GM23248 (cell line): ENCODE measurements at regions not wholly inside any gene's neighbourhood (a gene's known extent, or its start where the extent isn't known, plus 50 kb on each side); places are given as distances from the start of the nearest gene placed in this dataset.

Experiments used
- DNase-seq: peaks from one replicate; pipeline ENCODE4 v3.0.0-alpha.2; 2015
- H2AFZ ChIP-seq: fragments of 200-600 bp; sonication (generic); 2 replicates; pipeline ENCODE4 v1.6.1; 2016; ENCODE audit warnings: antibody characterized with exemption
- H3F3A ChIP-seq: fragments of 200-600 bp; sonication (generic); 2 replicates; pipeline ENCODE4 v1.6.1; 2016; ENCODE audit warnings: mild to moderate bottlenecking, antibody characterized with exemption, mixed run types; ENCODE audit not compliant: insufficient read depth
- H3K27ac ChIP-seq: fragments of 200-600 bp; sonication (generic); 2 replicates; pipeline ENCODE4 v1.5.1; 2016; ENCODE audit warnings: mild to moderate bottlenecking
- H3K27me3 ChIP-seq: fragments of 200-600 bp; sonication (generic); replicated peaks from 2 replicates; pipeline ENCODE4 v1.6.1; 2016; ENCODE audit warnings: mild to moderate bottlenecking; ENCODE audit not compliant: insufficient read depth
- H3K36me3 ChIP-seq: fragments of 200-600 bp; sonication (generic); 2 replicates; pipeline ENCODE4 v1.6.1; 2016; ENCODE audit warnings: low read depth, mild to moderate bottlenecking
- H3K4me1 ChIP-seq: fragments of 200-600 bp; sonication (generic); 2 replicates; pipeline ENCODE4 v1.6.1; 2016; ENCODE audit warnings: mild to moderate bottlenecking; ENCODE audit not compliant: insufficient read depth
- H3K4me2 ChIP-seq: fragments of 200-600 bp; sonication (generic); one replicate; pipeline ENCODE4 v1.6.1; 2016; ENCODE audit warnings: mild to moderate bottlenecking; ENCODE audit not compliant: unreplicated experiment
- H3K4me3 ChIP-seq: fragments of 200-600 bp; sonication (generic); 2 replicates; pipeline ENCODE4 v1.5.1; 2016; ENCODE audit warnings: mild to moderate bottlenecking
- H3K79me2 ChIP-seq: fragments of 200-600 bp; sonication (generic); 2 replicates; pipeline ENCODE4 v1.6.1; 2016; ENCODE audit warnings: mild to moderate bottlenecking; ENCODE audit not compliant: insufficient read depth
- H3K9ac ChIP-seq: fragments of 200-600 bp; sonication (generic); 2 replicates; pipeline ENCODE4 v1.6.1; 2016; ENCODE audit warnings: mild to moderate bottlenecking
- H3K9me2 ChIP-seq: fragments of 200-600 bp; sonication (generic); 2 replicates; pipeline ENCODE4 v1.6.1; 2016; ENCODE audit warnings: mixed run types, mild to moderate bottlenecking, moderate library complexity; ENCODE audit not compliant: insufficient read depth
- H3K9me3 ChIP-seq: fragments of 200-600 bp; sonication (generic); one replicate; pipeline ENCODE4 v1.6.1; 2017; ENCODE audit warnings: low read depth
- H4K20me1 ChIP-seq: fragments of 200-600 bp; sonication (generic); 2 replicates; pipeline ENCODE4 v1.6.0; 2016; ENCODE audit not compliant: insufficient read depth
- EZH2 ChIP-seq: fragments of 200-600 bp; sonication (generic); IDR thresholded peaks from 2 replicates; pipeline ENCODE4 v1.6.1; 2018; ENCODE audit warnings: antibody characterized with exemption, mild to moderate bottlenecking; ENCODE audit not compliant: insufficient read depth, poor library complexity, severe bottlenecking
- EZH2phosphoT487 ChIP-seq: fragments of 200-600 bp; sonication (generic); IDR thresholded peaks from 2 replicates; pipeline ENCODE4 v1.6.1; 2018; ENCODE audit warnings: antibody characterized with exemption, moderate library complexity, mild to moderate bottlenecking, low read depth; ENCODE audit not compliant: insufficient read depth
- WGBS, 2 experiments: methylation state at CpG; one replicate each; pipeline ENCODE4 v1.1.6; 2015 to 2017; ENCODE audit warnings: low lambda C conversion rate in 2 of 2, low coverage in 1 of 2; ENCODE audit errors: missing lambda C conversion rate in 2 of 2; 5-methylcytosine and 5-hydroxymethylcytosine counted together
- in situ Hi-C: fragments of 300-500 bp; cut with MboI; formaldehyde crosslinking; loops from 2 replicates; pipeline ENCODE4 v1.15.0; 2020

DNA sequence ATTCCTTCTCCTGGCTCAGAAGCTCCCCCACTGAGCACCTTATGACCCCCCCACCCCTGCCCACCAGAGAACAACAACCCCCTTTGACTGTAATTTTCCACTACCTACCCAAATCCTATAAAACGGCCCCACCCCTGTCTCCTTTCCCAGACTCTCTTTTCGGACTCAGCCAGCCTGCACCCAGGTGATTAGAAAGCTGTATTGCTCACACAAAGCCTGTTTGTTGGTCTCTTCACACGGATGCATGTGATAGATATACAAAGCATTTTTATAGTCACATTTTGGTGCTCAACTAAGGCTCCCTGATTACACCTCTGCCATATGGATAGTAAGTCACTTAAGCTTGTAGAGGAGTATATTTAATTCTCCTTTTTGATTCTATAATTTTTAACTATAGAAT, 985.8 kb downstream of the REEP3 start:
- Histone ChIP-seq H2AFZ (no peak overlapping the region), H3K79me2 (no peaks in the 10 kb centered on the region), H3K36me3 (no peaks in the 10 kb centered on the region), H3K9me3 (no peaks in the 10 kb centered on the region), H3K27ac (no peak overlapping the region), H3K4me1 (no peaks in the 10 kb centered on the region), H4K20me1 (no peaks in the 10 kb centered on the region), H3K4me2 (no peak overlapping the region), H3K9ac (no peak overlapping the region), H3K27me3 (no peaks in the 10 kb centered on the region), H3F3A (no peaks in the 10 kb centered on the region), H3K9me2 (no peaks in the 10 kb centered on the region), H3K4me3 (no peak overlapping the region)
- in situ Hi-C loops: no loop called here
- 4% methylated on average over 3 of the region's 3 CpGs for WGBS, 2 experiments
- no peak for TF ChIP-seq EZH2phosphoT487
- TF ChIP-seq EZH2: no peak
- DNase-seq: no peak

DNA sequence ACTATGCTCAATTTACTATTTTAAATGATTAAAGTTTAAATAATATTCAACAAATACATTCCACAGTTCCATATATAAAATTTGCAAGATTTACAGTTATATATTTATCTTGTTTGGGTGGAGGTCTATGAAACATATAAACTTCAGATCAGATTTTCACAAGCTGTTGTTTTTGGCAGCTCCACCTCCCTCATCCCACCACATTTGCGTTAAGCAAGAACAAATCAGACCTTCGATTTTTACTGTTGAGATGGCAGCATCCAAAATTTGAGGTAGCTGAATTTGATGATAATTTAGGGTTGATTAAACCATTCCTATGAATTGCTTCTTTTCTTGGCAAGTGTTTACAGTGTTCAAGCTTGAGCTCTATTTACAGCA, 986.4 kb downstream of the REEP3 start:
- in situ Hi-C loops: no loop called here
- Histone ChIP-seq H4K20me1 (no peaks in the 10 kb centered on the region), H3K79me2 (no peaks in the 10 kb centered on the region), H3K36me3 (no peaks in the 10 kb centered on the region), H3K4me1 (no peaks in the 10 kb centered on the region), H3K9me3 (no peaks in the 10 kb centered on the region), H3F3A (no peaks in the 10 kb centered on the region), H3K9me2 (no peaks in the 10 kb centered on the region), H2AFZ (no peak overlapping the region), H3K27ac (no peak overlapping the region), H3K4me2 (no peak overlapping the region), H3K27me3 (no peaks in the 10 kb centered on the region), H3K4me3 (no peak overlapping the region), H3K9ac (no peak overlapping the region)
- no peak for DNase-seq
- 3 to 11% methylated on average over 2 of the region's 2 CpGs for WGBS, 2 experiments
- TF ChIP-seq EZH2: no peak
- TF ChIP-seq EZH2phosphoT487: no peak

DNA sequence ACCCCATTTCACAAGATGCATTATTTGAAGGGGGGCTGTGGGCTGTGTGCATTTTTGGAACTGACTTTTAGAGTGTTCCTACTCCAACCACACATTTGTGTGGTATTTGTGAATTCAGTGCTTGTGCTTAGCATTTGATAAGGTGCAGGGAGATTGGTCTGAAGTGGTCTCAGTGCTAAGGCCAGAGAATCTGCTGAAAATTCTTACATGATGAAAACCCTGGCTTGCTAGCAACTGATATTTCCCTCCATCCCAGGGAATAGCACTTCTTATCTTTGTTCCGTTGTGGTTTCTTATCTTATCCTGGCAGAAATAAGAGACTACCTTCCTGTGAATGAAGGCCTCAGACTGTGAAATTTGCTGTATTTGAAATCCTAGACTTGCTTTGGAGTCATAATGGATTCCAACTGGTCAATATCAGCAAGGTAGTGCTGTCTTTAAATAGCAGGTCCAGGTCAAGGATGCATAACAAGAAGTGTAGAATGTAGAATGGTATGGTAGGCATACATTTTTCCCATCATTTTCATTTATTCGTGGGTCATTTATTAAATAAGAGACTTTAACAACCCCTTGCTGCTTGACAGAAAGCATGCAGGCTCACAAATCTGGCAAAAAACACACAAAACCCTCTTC, 986.9 kb downstream of the REEP3 start:
- H3K36me3 ChIP-seq: no peaks in the 10 kb centered on the region
- H3K4me1 ChIP-seq: no peaks in the 10 kb centered on the region
- H3F3A ChIP-seq: no peaks in the 10 kb centered on the region
- in situ Hi-C loops: no loop called here
- H3K4me3 ChIP-seq: no peak overlapping the region
- H3K27ac ChIP-seq: no peak overlapping the region
- TF ChIP-seq EZH2phosphoT487 (no peak), EZH2 (no peak)
- DNase-seq: no peak
- no peak overlapping the region for H3K4me2 ChIP-seq
- H2AFZ ChIP-seq: no peak overlapping the region
- no peaks in the 10 kb centered on the region for H3K79me2 ChIP-seq
- no peaks in the 10 kb centered on the region for H3K9me2 ChIP-seq
- H3K27me3 ChIP-seq: no peaks in the 10 kb centered on the region
- no peaks in the 10 kb centered on the region for H3K9me3 ChIP-seq
- 9 to 15% methylated on average over 2 of the region's 2 CpGs for WGBS, 2 experiments
- H4K20me1 ChIP-seq: no peaks in the 10 kb centered on the region
- H3K9ac ChIP-seq: no peak overlapping the region

DNA sequence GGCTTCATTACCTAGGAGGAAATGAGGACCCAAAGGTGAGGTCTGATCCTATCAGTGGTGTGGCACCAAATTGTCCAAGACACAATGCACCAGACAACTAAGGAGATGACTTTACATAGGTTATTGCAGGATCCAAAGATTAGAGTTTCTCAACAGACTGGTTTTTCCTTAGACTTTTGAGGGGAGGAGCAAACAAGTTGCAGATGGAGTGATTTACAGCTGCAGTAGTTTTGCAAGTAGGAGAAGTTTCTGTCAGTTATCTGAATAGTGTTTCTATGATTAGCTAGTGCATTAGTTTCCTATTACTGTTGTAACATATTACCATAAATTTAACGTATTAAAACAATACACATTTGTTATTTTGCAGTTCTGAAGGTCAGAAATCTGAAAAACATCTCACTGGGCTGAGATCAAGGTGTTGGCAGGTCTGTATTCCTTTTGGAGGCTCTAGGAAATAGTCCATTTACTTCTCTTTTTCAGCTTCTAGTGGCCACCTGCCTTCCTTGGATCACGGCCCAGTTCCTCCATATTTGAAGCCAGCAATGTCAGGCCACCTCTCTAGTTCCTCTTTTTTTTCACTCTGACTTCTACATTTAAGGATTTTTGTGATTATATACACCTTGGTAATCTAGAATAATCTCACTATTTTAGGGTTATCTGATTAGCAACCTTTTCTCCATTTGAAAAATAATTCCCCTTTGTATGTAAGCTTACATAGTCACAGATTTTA, 994.9 kb downstream of the REEP3 start:
- TF ChIP-seq EZH2: no peak
- TF ChIP-seq EZH2phosphoT487: no peak
- Histone ChIP-seq H3K4me1 (no peaks in the 10 kb centered on the region), H3K4me2 (no peak overlapping the region), H3K9me3 (no peaks in the 10 kb centered on the region), H4K20me1 (no peaks in the 10 kb centered on the region), H3K9ac (no peak overlapping the region), H3K9me2 (no peaks in the 10 kb centered on the region), H3K36me3 (no peaks in the 10 kb centered on the region), H3K79me2 (no peaks in the 10 kb centered on the region), H3K4me3 (no peak overlapping the region), H3K27me3 (no peaks in the 10 kb centered on the region), H3K27ac (no peak overlapping the region), H3F3A (no peaks in the 10 kb centered on the region), H2AFZ (no peak overlapping the region)
- no peak for DNase-seq
- 7 to 15% methylated on average over 2 of the region's 2 CpGs for WGBS, 2 experiments
- in situ Hi-C loops: no loop called here
